H9 (cell line): ENCODE measurements at regions not wholly inside any gene's neighbourhood (a gene's known extent, or its start where the extent isn't known, plus 50 kb on each side); places are given as distances from the start of the nearest gene placed in this dataset.

ENCODE experiments used
- DNase-seq: peaks from one replicate; pipeline ENCODE4 v3.0.0-alpha.2; 2017
- H2AFZ ChIP-seq: one replicate; pipeline ENCODE4 v1.6.1; 2013; ENCODE audit warnings: mild to moderate bottlenecking, low read length, control low read depth, moderate library complexity
- H2AK5ac ChIP-seq: 2 replicates; pipeline ENCODE4 v1.6.1; 2013; ENCODE audit warnings: low read length, control low read depth, mixed read lengths; ENCODE audit not compliant: insufficient read length
- H2BK120ac ChIP-seq: one replicate; pipeline ENCODE4 v1.6.1; 2013; ENCODE audit warnings: low read depth, mild to moderate bottlenecking, low read length, control low read depth, inconsistent platforms; ENCODE audit not compliant: poor library complexity, severe bottlenecking
- H2BK12ac ChIP-seq: 2 replicates; pipeline ENCODE4 v1.6.1; 2013; ENCODE audit warnings: low read length, control low read depth, mixed read lengths, low read depth; ENCODE audit not compliant: insufficient read length
- H2BK15ac ChIP-seq: 2 replicates; pipeline ENCODE4 v1.6.1; 2013; ENCODE audit warnings: low read depth, low read length, control low read depth
- H2BK20ac ChIP-seq: one replicate; pipeline ENCODE4 v1.6.1; 2013; ENCODE audit warnings: low read depth, mild to moderate bottlenecking, low read length, control low read depth, inconsistent platforms; ENCODE audit not compliant: poor library complexity, severe bottlenecking
- H2BK5ac ChIP-seq: 2 replicates; pipeline ENCODE4 v1.6.1; 2013; ENCODE audit warnings: low read length, control low read depth, mixed read lengths; ENCODE audit not compliant: insufficient read length
- H3K14ac ChIP-seq: 2 replicates; pipeline ENCODE4 v1.6.1; 2013; ENCODE audit warnings: low read length, control low read depth; ENCODE audit not compliant: insufficient read depth
- H3K18ac ChIP-seq: 2 replicates; pipeline ENCODE4 v1.6.1; 2013; ENCODE audit warnings: low read depth, mild to moderate bottlenecking, mixed read lengths, low read length, control low read depth; ENCODE audit not compliant: insufficient read length
- H3K23ac ChIP-seq: 2 replicates; pipeline ENCODE4 v1.6.1; 2013; ENCODE audit warnings: low read length, control low read depth, mixed read lengths, low read depth; ENCODE audit not compliant: insufficient read length
- H3K23me2 ChIP-seq: 2 replicates; pipeline ENCODE4 v1.6.1; 2013; ENCODE audit warnings: low read depth, mild to moderate bottlenecking, mixed read lengths, low read length, control low read depth; ENCODE audit not compliant: insufficient read length, poor library complexity, severe bottlenecking
- H3K27ac ChIP-seq: 2 replicates; pipeline ENCODE4 v1.5.1; 2013; ENCODE audit warnings: low read length, control low read depth, mixed read lengths, low read depth; ENCODE audit not compliant: insufficient read length
- H3K27me3 ChIP-seq: 2 replicates; pipeline ENCODE4 v1.6.1; 2013; ENCODE audit warnings: low read length, control low read depth, inconsistent platforms; ENCODE audit not compliant: insufficient read depth
- H3K4ac ChIP-seq: 2 replicates; pipeline ENCODE4 v1.6.1; 2013; ENCODE audit warnings: low read depth, mild to moderate bottlenecking, control low read depth, inconsistent platforms, low read length, moderate library complexity
- H3K4me1 ChIP-seq: 2 replicates; pipeline ENCODE4 v1.6.1; 2013; ENCODE audit warnings: low read length, control low read depth, inconsistent platforms; ENCODE audit not compliant: insufficient read depth
- H3K4me2 ChIP-seq: 2 replicates; pipeline ENCODE4 v1.6.1; 2013; ENCODE audit warnings: low read length, control low read depth, mixed read lengths; ENCODE audit not compliant: insufficient read length, insufficient read depth
- H3K56ac ChIP-seq: 2 replicates; pipeline ENCODE4 v1.6.1; 2013; ENCODE audit warnings: low read depth, mild to moderate bottlenecking, mixed read lengths, low read length, control low read depth; ENCODE audit not compliant: insufficient read length
- H3K79me1 ChIP-seq: 2 replicates; pipeline ENCODE4 v1.6.1; 2013; ENCODE audit warnings: low read depth, mild to moderate bottlenecking, moderate library complexity, low read length, control low read depth, inconsistent platforms; ENCODE audit not compliant: insufficient read depth, poor library complexity, severe bottlenecking
- H3K79me2 ChIP-seq: 2 replicates; pipeline ENCODE4 v1.6.1; 2013; ENCODE audit warnings: low read length, control low read depth, inconsistent platforms; ENCODE audit not compliant: insufficient read depth
- H3K9ac ChIP-seq: 2 replicates; pipeline ENCODE4 v1.6.1; 2013; ENCODE audit warnings: low read length, control low read depth, mixed read lengths; ENCODE audit not compliant: insufficient read length; ENCODE audit errors: extremely low read depth
- H3K9me3 ChIP-seq: one replicate; pipeline ENCODE4 v1.6.1; 2013; ENCODE audit warnings: low read depth, low read length, inconsistent platforms; ENCODE audit not compliant: control insufficient read depth
- H3T11ph ChIP-seq: one replicate; pipeline ENCODE4 v1.6.1; 2013; ENCODE audit warnings: mild to moderate bottlenecking, low read length, control low read depth, inconsistent platforms
- H4K20me1 ChIP-seq: one replicate; pipeline ENCODE4 v1.6.1; 2013; ENCODE audit not compliant: control insufficient read depth, insufficient read length, insufficient read depth
- H4K5ac ChIP-seq: 2 replicates; pipeline ENCODE4 v1.6.1; 2013; ENCODE audit warnings: low read depth, mild to moderate bottlenecking, mixed read lengths, low read length, control low read depth; ENCODE audit not compliant: insufficient read length
- H4K8ac ChIP-seq: replicated peaks from 2 replicates; pipeline ENCODE4 v1.6.1; 2013; ENCODE audit warnings: low read length, control low read depth, mixed read lengths, low read depth; ENCODE audit not compliant: insufficient read length
- H4K91ac ChIP-seq: 2 replicates; pipeline ENCODE4 v1.6.1; 2013; ENCODE audit warnings: low read depth, mild to moderate bottlenecking, moderate library complexity, mixed read lengths, low read length, control low read depth; ENCODE audit not compliant: insufficient read length
- H3K27ac Mint-ChIP-seq, 3 experiments: 2 replicates in 2 of 3; 3 replicates in 1 of 3; pipeline ENCODE4 v1.8.0; 2020 to 2021; ENCODE audit warnings: mixed read lengths in 3 of 3, mild to moderate bottlenecking in 1 of 3, moderate library complexity in 1 of 3
- H3K27me3 Mint-ChIP-seq: 2 replicates; pipeline ENCODE4 v1.8.0; 2021; ENCODE audit warnings: low read depth, mild to moderate bottlenecking, moderate library complexity, mixed read lengths
- H3K36me3 Mint-ChIP-seq, 3 experiments: 2 replicates in 2 of 3; 3 replicates in 1 of 3; pipeline ENCODE4 v1.8.0; 2020 to 2021; ENCODE audit warnings: low read depth in 3 of 3, mixed read lengths in 3 of 3; ENCODE audit not compliant: insufficient read depth in 1 of 3
- H3K4me1 Mint-ChIP-seq, 2 experiments: 2 replicates each; pipeline ENCODE4 v1.8.0; 2020; ENCODE audit warnings: mixed read lengths in 2 of 2
- H3K4me3 Mint-ChIP-seq, 2 experiments: 2 replicates in 1 of 2; 3 replicates in 1 of 2; pipeline ENCODE4 v1.8.0; 2020 to 2021; ENCODE audit warnings: mild to moderate bottlenecking in 2 of 2, mixed read lengths in 2 of 2, moderate library complexity in 1 of 2
- H3K9me3 Mint-ChIP-seq, 2 experiments: 2 replicates in 1 of 2; 3 replicates in 1 of 2; pipeline ENCODE4 v1.8.0; 2020; ENCODE audit warnings: mild to moderate bottlenecking in 2 of 2, mixed read lengths in 2 of 2, moderate library complexity in 1 of 2
- WGBS: extraction: QIAGEN DNeasy Blood & Tissue Kit; methylation state at CpG from one replicate; pipeline ENCODE4 v1.1.7; 2013; ENCODE audit warnings: missing lambda C conversion rate, low lambda C conversion rate, mixed read lengths; ENCODE audit not compliant: insufficient read length; ENCODE audit errors: extremely low coverage; 5-methylcytosine and 5-hydroxymethylcytosine counted together
- TF ChIP-seq, protein P1 (sequence below): fragments of 200-600 bp; sonication (generic); conservative IDR thresholded peaks from 3 replicates; pipeline ENCODE4 v1.8.0; 2021; ENCODE audit warnings: antibody characterized with exemption, mild to moderate bottlenecking

DNA sequence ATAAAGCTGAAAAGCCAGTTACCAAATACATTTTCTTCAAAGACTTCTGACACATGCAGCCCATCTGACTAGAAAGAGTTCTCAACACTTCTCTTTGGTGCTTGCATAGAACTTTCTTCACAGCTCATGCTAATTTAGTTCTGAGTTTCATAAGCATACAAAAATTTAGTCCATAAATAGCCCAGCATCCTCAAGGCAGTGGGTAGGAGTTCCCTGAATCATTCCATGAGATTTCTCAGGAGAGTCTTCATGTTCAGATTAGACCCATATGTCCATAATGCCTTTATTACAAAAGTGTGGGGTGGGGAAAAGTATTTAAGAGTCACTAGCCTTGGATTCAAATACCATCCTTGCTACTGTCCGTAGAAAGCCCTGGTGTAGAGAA is 290.2 kb upstream of the RGMB start:
- Histone ChIP-seq H3K56ac (no peak overlapping the region), H2BK12ac (no peak overlapping the region), H3K4me2 (no peak overlapping the region), H3K18ac (no peak overlapping the region), H2AK5ac (no peak overlapping the region), H3K23me2 (no peaks in the 10 kb centered on the region), H3K4me1 (no peaks in the 10 kb centered on the region), H4K5ac (no peak overlapping the region), H3K79me1 (no peaks in the 10 kb centered on the region), H3K4ac (no peak overlapping the region), H3K27ac (no peak overlapping the region), H2BK120ac (no peak overlapping the region), H2BK15ac (no peak overlapping the region), H2AFZ (no peak overlapping the region), H3K9me3 (no peaks in the 10 kb centered on the region), H3K23ac (no peak overlapping the region), H4K20me1 (no peaks in the 10 kb centered on the region), H3K9ac (no peak overlapping the region), H4K8ac (no peak overlapping the region), H3K14ac (no peak overlapping the region), H4K91ac (no peak overlapping the region), H3K27me3 (no peaks in the 10 kb centered on the region), H2BK5ac (no peak overlapping the region), H2BK20ac (no peak overlapping the region), H3T11ph (no peak overlapping the region), H3K79me2 (no peaks in the 10 kb centered on the region)
- H3K36me3 Mint-ChIP-seq, result peaks cover 0 to 1% (median 0%) of the 10 kb centered on the region in 3 experiments; a peak in 3 of 7 replicates
- WGBS, result no CpG with 5 or more reads among the region's 1 CpG
- no peak overlapping the region for H3K4me3 Mint-ChIP-seq
- peaks cover 7% of the 10 kb centered on the region in 2 experiments for H3K9me3 Mint-ChIP-seq
- no peaks in the 10 kb centered on the region for H3K27me3 Mint-ChIP-seq
- no peaks in the 10 kb centered on the region for H3K4me1 Mint-ChIP-seq
- TF ChIP-seq, protein P1, sequence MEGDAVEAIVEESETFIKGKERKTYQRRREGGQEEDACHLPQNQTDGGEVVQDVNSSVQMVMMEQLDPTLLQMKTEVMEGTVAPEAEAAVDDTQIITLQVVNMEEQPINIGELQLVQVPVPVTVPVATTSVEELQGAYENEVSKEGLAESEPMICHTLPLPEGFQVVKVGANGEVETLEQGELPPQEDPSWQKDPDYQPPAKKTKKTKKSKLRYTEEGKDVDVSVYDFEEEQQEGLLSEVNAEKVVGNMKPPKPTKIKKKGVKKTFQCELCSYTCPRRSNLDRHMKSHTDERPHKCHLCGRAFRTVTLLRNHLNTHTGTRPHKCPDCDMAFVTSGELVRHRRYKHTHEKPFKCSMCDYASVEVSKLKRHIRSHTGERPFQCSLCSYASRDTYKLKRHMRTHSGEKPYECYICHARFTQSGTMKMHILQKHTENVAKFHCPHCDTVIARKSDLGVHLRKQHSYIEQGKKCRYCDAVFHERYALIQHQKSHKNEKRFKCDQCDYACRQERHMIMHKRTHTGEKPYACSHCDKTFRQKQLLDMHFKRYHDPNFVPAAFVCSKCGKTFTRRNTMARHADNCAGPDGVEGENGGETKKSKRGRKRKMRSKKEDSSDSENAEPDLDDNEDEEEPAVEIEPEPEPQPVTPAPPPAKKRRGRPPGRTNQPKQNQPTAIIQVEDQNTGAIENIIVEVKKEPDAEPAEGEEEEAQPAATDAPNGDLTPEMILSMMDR, result no peak
- no peak overlapping the region for H3K27ac Mint-ChIP-seq
- DNase-seq, result no peak
